HepG2 (cell line): ENCODE measurements at regions not wholly inside any gene's neighbourhood (a gene's known extent, or its start where the extent isn't known, plus 50 kb on each side); places are given as distances from the start of the nearest gene placed in this dataset.
A peak's percentile ranks its signal among the peaks of the same experiment; 100 is the strongest.

Experiments used
- ATAC-seq: fragments of 200-7000 bp; cut with Tn5 transposase; 3 replicates; pipeline ENCODE4 v1.9.1; 2020; ENCODE audit warnings: mild to moderate bottlenecking, moderate library complexity
- BruUV-seq: library from RNA; stranded (reverse); fragments of 400-500 nt; replicated peaks from 2 replicates; lab custom pipeline; 2021; lab: Mats Ljungman, UMichigan
- CTCF ChIA-PET: fragments of 300-600 bp; formaldehyde crosslinking; extraction: SDS; loops from one replicate; lab custom pipeline; 2021; ENCODE audit warnings: low total read pairs, inconsistent platforms, low intra/inter-chr PET ratio; lab: Yijun Ruan, JAX
- POLR2A ChIA-PET: fragments of 350-600 bp; sonication (Branson Sonifier 250); formaldehyde crosslinking; loops from one replicate; lab custom pipeline; 2020; ENCODE audit warnings: antibody characterized with exemption, inconsistent platforms; lab: Yijun Ruan, JAX
- DNase-seq: peaks from one replicate; pipeline ENCODE4 v3.0.0-alpha.2; 2015; ENCODE audit warnings: low spot score
- FAIRE-seq: peaks from 3 replicates; lab custom pipeline; 2011; peaks lifted over from hg19 to GRCh38; lab: Jason Lieb, UNC
- H2AFZ ChIP-seq: one replicate; pipeline ENCODE4 v1.6.1; 2011; ENCODE audit warnings: low read length, inconsistent platforms
- H3K27ac ChIP-seq: fragments of 300-600 bp; 3 replicates; pipeline ENCODE4 v1.8.0; 2011; ENCODE audit warnings: mixed run types, mild to moderate bottlenecking, mixed read lengths, low read length, inconsistent platforms; ENCODE audit not compliant: insufficient read depth; ENCODE audit errors: extremely low read length
- H3K27me3 ChIP-seq, 2 experiments: fragments of 200-600 bp in 1 of 2; 2 replicates in 1 of 2; 3 replicates in 1 of 2; pipeline versions ENCODE4 v1.6.0 to v1.8.0; 2011; ENCODE audit warnings: low read length in 2 of 2, mild to moderate bottlenecking in 2 of 2, moderate library complexity in 2 of 2, inconsistent platforms in 1 of 2; ENCODE audit not compliant: insufficient read depth in 2 of 2, control insufficient read depth in 1 of 2
- H3K36me3 ChIP-seq, 2 experiments: fragments of 200-600 bp in 1 of 2; replicated peaks in 1 of 2; 2 replicates in 1 of 2; 3 replicates in 1 of 2; pipeline versions ENCODE4 v1.5.1 to v1.8.0; 2011; ENCODE audit warnings: low read length in 2 of 2, inconsistent platforms in 1 of 2; ENCODE audit not compliant: insufficient read depth in 2 of 2, control insufficient read depth in 1 of 2
- H3K4me1 ChIP-seq: 2 replicates; pipeline ENCODE4 v1.5.1; 2012; ENCODE audit warnings: low read length, inconsistent platforms; ENCODE audit not compliant: insufficient read depth
- H3K4me2 ChIP-seq: 2 replicates; pipeline ENCODE4 v1.6.0; 2011; ENCODE audit warnings: low read depth, low read length, inconsistent platforms
- H3K4me3 ChIP-seq, 3 experiments: fragments of 200-600 bp in 1 of 3; sonication (generic), shearing (Covaris generic) in 1 of 3; replicated peaks in 1 of 3; 2 replicates each; pipeline ENCODE4 v1.5.1; 2011 to 2016; ENCODE audit warnings: low read length in 3 of 3, inconsistent platforms in 2 of 3, low read depth in 2 of 3, mild to moderate bottlenecking in 2 of 3, control low read depth in 1 of 3, mixed read lengths in 1 of 3; ENCODE audit not compliant: insufficient read depth in 1 of 3
- H3K79me2 ChIP-seq: one replicate; pipeline ENCODE4 v1.6.1; 2011; ENCODE audit warnings: low read length, inconsistent platforms; ENCODE audit not compliant: insufficient read depth
- H3K9ac ChIP-seq: 2 replicates; pipeline ENCODE4 v1.6.0; 2011; ENCODE audit warnings: mild to moderate bottlenecking, low read depth, low read length, inconsistent platforms; ENCODE audit not compliant: insufficient read depth
- H3K9me3 ChIP-seq: 2 replicates; pipeline ENCODE4 v1.5.1; 2012; ENCODE audit warnings: mild to moderate bottlenecking, low read length
- H4K20me1 ChIP-seq: 2 replicates; pipeline ENCODE4 v1.6.0; 2011; ENCODE audit warnings: inconsistent platforms, mild to moderate bottlenecking, low read length, moderate library complexity; ENCODE audit not compliant: insufficient read depth
- MTF1 ChIP-seq: sonication (generic); formaldehyde crosslinking; IDR thresholded peaks from 2 replicates; pipeline ENCODE4 v1.5.0; 2020; ENCODE audit warnings: missing genetic modification reagents
- PATZ1 ChIP-seq: sonication (generic); formaldehyde crosslinking; IDR thresholded peaks from 2 replicates; pipeline ENCODE4 v1.4.0; 2020; ENCODE audit warnings: missing genetic modification reagents
- SNAPC2 ChIP-seq: sonication (generic); formaldehyde crosslinking; IDR thresholded peaks from 2 replicates; pipeline ENCODE4 v1.8.1; 2022; ENCODE audit warnings: mild to moderate bottlenecking, missing genetic modification reagents
- TEF ChIP-seq: sonication (generic); formaldehyde crosslinking; IDR thresholded peaks from 2 replicates; pipeline ENCODE4 v1.5.0; 2020; ENCODE audit warnings: missing genetic modification reagents
- TRAFD1 ChIP-seq: sonication (generic); formaldehyde crosslinking; IDR thresholded peaks from 2 replicates; pipeline ENCODE4 v1.5.1; 2020; ENCODE audit warnings: missing genetic modification reagents, mild to moderate bottlenecking, borderline replicate concordance
- ZNF17 ChIP-seq: sonication (generic); formaldehyde crosslinking; IDR thresholded peaks from 2 replicates; pipeline ENCODE4 v1.5.0; 2020; ENCODE audit warnings: mild to moderate bottlenecking, missing genetic modification reagents
- ZNF18 ChIP-seq: sonication (generic); formaldehyde crosslinking; IDR thresholded peaks from 2 replicates; pipeline ENCODE4 v1.8.0; 2022; ENCODE audit warnings: mild to moderate bottlenecking, missing genetic modification reagents; ENCODE audit not compliant: insufficient replicate concordance
- ZNF503 ChIP-seq: sonication (generic); formaldehyde crosslinking; IDR thresholded peaks from 2 replicates; pipeline ENCODE4 v1.4.0; 2020; ENCODE audit warnings: missing genetic modification reagents
- ZNF556 ChIP-seq: sonication (generic); formaldehyde crosslinking; IDR thresholded peaks from 2 replicates; pipeline ENCODE4 v1.4.0; 2020; ENCODE audit warnings: mild to moderate bottlenecking, missing genetic modification reagents, borderline replicate concordance
- ZNF574 ChIP-seq: sonication (generic); formaldehyde crosslinking; IDR thresholded peaks from 2 replicates; pipeline ENCODE4 v1.4.0; 2020; ENCODE audit warnings: missing genetic modification reagents
- ZNF768 ChIP-seq: sonication (generic); formaldehyde crosslinking; IDR thresholded peaks from 2 replicates; pipeline ENCODE4 v1.4.0; 2020; ENCODE audit warnings: missing genetic modification reagents
- WGBS: methylation state at CpG from one replicate; pipeline ENCODE4 v1.1.6; 2017; ENCODE audit warnings: low lambda C conversion rate; 5-methylcytosine and 5-hydroxymethylcytosine counted together
- in situ Hi-C: cut with HindIII; loops from 2 replicates; pipeline ENCODE4 v1.10.0; 2017; ENCODE audit warnings: low pct_unique_long_range_greater_than_20kb; ENCODE audit not compliant: extremely low pct_ligation_motif_present
- intact Hi-C: fragments of 100-400 bp; cut with micrococcal nuclease; formaldehyde crosslinking; loops from one replicate; pipeline ENCODE4 v1.10.0; 2022; ENCODE audit not compliant: unreplicated experiment

- FAIRE-seq (no peak), ATAC-seq (peak; percentile 21; the same call in 1 of the 3 replicates), DNase-seq (peak; percentile 31)
- no peak overlapping the region for H2AFZ ChIP-seq
- ChIA-PET POLR2A (no interaction called here), CTCF (no interaction called here)
- WGBS: 20% methylated on average over 7 of the region's 13 CpGs
- in situ Hi-C loops (no loop called here), intact Hi-C loops (no loop called here)
- BruUV-seq: no TSS peak
- H3K4me3 ChIP-seq: no peak overlapping the region
- no peaks in the 10 kb centered on the region for H3K36me3 ChIP-seq
- no peaks in the 10 kb centered on the region for H3K79me2 ChIP-seq
- H3K27me3 ChIP-seq: peaks cover 0 to 3% of the 10 kb centered on the region in 2 experiments; a peak in 1 of 5 replicates
- peak overlapping the region; percentile 30; the same call in 1 of the 2 replicates for H3K4me2 ChIP-seq
- H3K4me1 ChIP-seq: peaks cover 23% of the 10 kb centered on the region
- no peak overlapping the region for H3K27ac ChIP-seq
- no peaks in the 10 kb centered on the region for H4K20me1 ChIP-seq
- no peak overlapping the region for H3K9ac ChIP-seq
- H3K9me3 ChIP-seq: no peaks in the 10 kb centered on the region
- TF ChIP-seq SNAPC2 (CRISPR knock-in tag): no peak
- TF ChIP-seq ZNF556 (CRISPR knock-in tag): no peak
- TF ChIP-seq TRAFD1 (CRISPR knock-in tag): no peak
- TF ChIP-seq ZNF768 (CRISPR knock-in tag): no peak
- TF ChIP-seq ZNF574 (CRISPR knock-in tag): no peak
- no peak for TF ChIP-seq MTF1 (CRISPR knock-in tag)
- no peak for TF ChIP-seq ZNF17 (CRISPR knock-in tag)
- no peak for TF ChIP-seq PATZ1 (CRISPR knock-in tag)
- no peak for TF ChIP-seq TEF
- TF ChIP-seq ZNF18 (CRISPR knock-in tag): no peak
- TF ChIP-seq ZNF503 (CRISPR knock-in tag): no peak
Observed at GRCh38 chr1:5597171-5597850, 394.9 kb downstream of the NPHP4 start.
